GM23338 (cell line): ENCODE measurements at regions not wholly inside any gene's neighbourhood (a gene's known extent, or its start where the extent isn't known, plus 50 kb on each side); places are given as distances from the start of the nearest gene placed in this dataset.

Experiments
- ATAC-seq: fragments of 200-7000 bp; cut with Tn5 transposase; 3 replicates; pipeline ENCODE4 v1.9.1; 2020
- DNase-seq: peaks from one replicate; pipeline ENCODE4 v3.0.0-alpha.2; 2015; ENCODE audit warnings: low spot score
- H2AFZ ChIP-seq: fragments of 200-600 bp; sonication (generic); 2 replicates; pipeline ENCODE4 v1.8.0; 2016; ENCODE audit warnings: antibody characterized with exemption, mild to moderate bottlenecking, moderate library complexity
- H3F3A ChIP-seq: fragments of 200-600 bp; sonication (generic); replicated peaks from 2 replicates; pipeline ENCODE4 v1.8.0; 2017; ENCODE audit warnings: antibody characterized with exemption, mixed run types, low read depth
- H3K27ac ChIP-seq: fragments of 200-600 bp; sonication (generic); 2 replicates; pipeline ENCODE4 v1.6.1; 2016; ENCODE audit warnings: low read depth
- H3K27me3 ChIP-seq: fragments of 200-600 bp; sonication (generic); 2 replicates; pipeline ENCODE4 v1.8.0; 2016; ENCODE audit warnings: mild to moderate bottlenecking, mixed run types, moderate library complexity; ENCODE audit not compliant: insufficient read depth
- H3K36me3 ChIP-seq: fragments of 200-600 bp; sonication (generic); 2 replicates; pipeline ENCODE4 v1.8.0; 2016; ENCODE audit warnings: mild to moderate bottlenecking; ENCODE audit not compliant: insufficient read depth
- H3K4me1 ChIP-seq: fragments of 200-600 bp; sonication (generic); 2 replicates; pipeline ENCODE4 v1.8.0; 2016; ENCODE audit warnings: mild to moderate bottlenecking, moderate library complexity; ENCODE audit not compliant: insufficient read depth
- H3K4me2 ChIP-seq: fragments of 200-600 bp; sonication (generic); 2 replicates; pipeline ENCODE4 v1.7.1; 2017; ENCODE audit warnings: mixed run types
- H3K4me3 ChIP-seq: fragments of 200-600 bp; sonication (generic); 2 replicates; pipeline ENCODE4 v1.6.1; 2016; ENCODE audit warnings: mixed run types
- H3K79me2 ChIP-seq: fragments of 200-600 bp; sonication (generic); replicated peaks from 2 replicates; pipeline ENCODE4 v1.8.0; 2017; ENCODE audit warnings: mild to moderate bottlenecking; ENCODE audit not compliant: insufficient read depth
- H3K9me2 ChIP-seq: fragments of 200-600 bp; sonication (generic); 2 replicates; pipeline ENCODE4 v1.8.0; 2017; ENCODE audit not compliant: insufficient read depth
- H4K20me1 ChIP-seq: fragments of 200-600 bp; sonication (generic); replicated peaks from 2 replicates; pipeline ENCODE4 v1.8.0; 2017; ENCODE audit warnings: mild to moderate bottlenecking; ENCODE audit not compliant: insufficient read depth
- H3K27ac Mint-ChIP-seq: 2 replicates; pipeline ENCODE4 v1.8.0; 2020; ENCODE audit warnings: inconsistent platforms, mild to moderate bottlenecking, moderate library complexity, mixed read lengths
- H3K27me3 Mint-ChIP-seq: 3 replicates; pipeline ENCODE4 v1.8.0; 2022; ENCODE audit warnings: low read depth, mild to moderate bottlenecking, moderate library complexity, mixed read lengths, inconsistent platforms; ENCODE audit not compliant: insufficient read depth, poor library complexity
- H3K36me3 Mint-ChIP-seq: 3 replicates; pipeline ENCODE4 v1.8.0; 2021; ENCODE audit warnings: low read depth, mild to moderate bottlenecking, inconsistent platforms, moderate library complexity, mixed read lengths
- H3K4me1 Mint-ChIP-seq: 3 replicates; pipeline ENCODE4 v1.8.0; 2020; ENCODE audit warnings: mild to moderate bottlenecking, inconsistent platforms, mixed read lengths
- H3K4me3 Mint-ChIP-seq: 3 replicates; pipeline ENCODE4 v1.8.0; 2021; ENCODE audit warnings: moderate library complexity, mild to moderate bottlenecking, inconsistent platforms, mixed read lengths
- H3K9me3 Mint-ChIP-seq: 3 replicates; pipeline ENCODE4 v1.8.0; 2020; ENCODE audit warnings: moderate library complexity, mild to moderate bottlenecking, inconsistent platforms, mixed read lengths
- CREB1 ChIP-seq: fragments of 250-450 bp; sonication (Bioruptor Pico); IDR thresholded peaks from 2 replicates; pipeline ENCODE4 v1.5.0; 2020; ENCODE audit warnings: low read depth, mild to moderate bottlenecking, moderate library complexity
- EZH2 ChIP-seq: fragments of 200-600 bp; sonication (generic); IDR thresholded peaks from one replicate; pipeline ENCODE4 v1.8.0; 2017; ENCODE audit warnings: antibody characterized with exemption, mild to moderate bottlenecking, low read depth; ENCODE audit not compliant: unreplicated experiment
- JUNB ChIP-seq: IDR thresholded peaks from one replicate; pipeline ENCODE4 v1.6.1; 2016; ENCODE audit warnings: antibody characterized with exemption; ENCODE audit not compliant: unreplicated experiment
- NANOG ChIP-seq: IDR thresholded peaks from 2 replicates; pipeline ENCODE4 v1.6.1; 2016; ENCODE audit warnings: antibody characterized with exemption, borderline replicate concordance
- POLR2AphosphoS5 ChIP-seq: IDR thresholded peaks from 2 replicates; pipeline ENCODE4 v1.6.1; 2016; ENCODE audit warnings: antibody characterized with exemption, low read depth
- STAT1 ChIP-seq: IDR thresholded peaks from one replicate; pipeline ENCODE4 v1.6.1; 2016; ENCODE audit warnings: antibody characterized with exemption; ENCODE audit not compliant: unreplicated experiment
- ZNF114 ChIP-seq: fragments of 250-450 bp; sonication (Bioruptor Pico); IDR thresholded peaks from 2 replicates; pipeline ENCODE4 v1.5.0; 2020; ENCODE audit warnings: mild to moderate bottlenecking, moderate library complexity
- ZNF331 ChIP-seq: fragments of 250-450 bp; sonication (Bioruptor Pico); IDR thresholded peaks from 2 replicates; pipeline ENCODE4 v1.5.0; 2020; ENCODE audit warnings: low read depth, mild to moderate bottlenecking, moderate library complexity
- TF ChIP-seq, protein P1 (sequence below), 2 experiments: fragments of 200-600 bp in 1 of 2; sonication (generic) in 1 of 2; conservative IDR thresholded peaks; 2 replicates each; pipeline versions ENCODE4 v1.5.1 to v1.6.1; 2016 to 2017; ENCODE audit warnings: antibody characterized with exemption in 2 of 2, low read depth in 2 of 2, mild to moderate bottlenecking in 2 of 2, moderate library complexity in 1 of 2
- TF ChIP-seq, protein P2 (sequence below): fragments of 250-450 bp; sonication (Bioruptor Pico); IDR thresholded peaks from 2 replicates; pipeline ENCODE4 v1.5.0; 2020; ENCODE audit warnings: mild to moderate bottlenecking, moderate library complexity

DNA sequence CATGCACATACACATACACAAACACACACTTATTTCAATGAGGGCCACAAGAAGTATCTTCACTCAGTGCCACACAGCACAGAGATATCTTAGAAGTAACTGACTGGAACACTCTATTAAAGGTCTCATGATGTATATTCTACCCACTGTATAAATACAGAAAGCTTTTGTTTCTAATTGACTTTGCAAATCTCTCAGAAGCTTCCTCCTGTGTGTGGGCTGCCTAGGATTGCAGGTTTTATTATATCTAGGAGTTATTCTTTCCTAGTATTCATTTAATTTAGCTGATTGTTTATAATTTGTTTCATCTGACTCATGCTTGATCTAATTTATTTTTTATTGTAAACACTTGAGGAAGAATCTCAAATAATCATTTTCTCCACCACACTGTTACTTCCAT, 262.4 kb upstream of the ACTBL2 start (continued):
- TF ChIP-seq, protein P1, sequence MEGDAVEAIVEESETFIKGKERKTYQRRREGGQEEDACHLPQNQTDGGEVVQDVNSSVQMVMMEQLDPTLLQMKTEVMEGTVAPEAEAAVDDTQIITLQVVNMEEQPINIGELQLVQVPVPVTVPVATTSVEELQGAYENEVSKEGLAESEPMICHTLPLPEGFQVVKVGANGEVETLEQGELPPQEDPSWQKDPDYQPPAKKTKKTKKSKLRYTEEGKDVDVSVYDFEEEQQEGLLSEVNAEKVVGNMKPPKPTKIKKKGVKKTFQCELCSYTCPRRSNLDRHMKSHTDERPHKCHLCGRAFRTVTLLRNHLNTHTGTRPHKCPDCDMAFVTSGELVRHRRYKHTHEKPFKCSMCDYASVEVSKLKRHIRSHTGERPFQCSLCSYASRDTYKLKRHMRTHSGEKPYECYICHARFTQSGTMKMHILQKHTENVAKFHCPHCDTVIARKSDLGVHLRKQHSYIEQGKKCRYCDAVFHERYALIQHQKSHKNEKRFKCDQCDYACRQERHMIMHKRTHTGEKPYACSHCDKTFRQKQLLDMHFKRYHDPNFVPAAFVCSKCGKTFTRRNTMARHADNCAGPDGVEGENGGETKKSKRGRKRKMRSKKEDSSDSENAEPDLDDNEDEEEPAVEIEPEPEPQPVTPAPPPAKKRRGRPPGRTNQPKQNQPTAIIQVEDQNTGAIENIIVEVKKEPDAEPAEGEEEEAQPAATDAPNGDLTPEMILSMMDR (conservative IDR thresholded peaks at IDR 0.05; ENCODE audit: low read depth in 2 of 2) = no peak
- no peak for TF ChIP-seq JUNB
- TF ChIP-seq POLR2AphosphoS5 = no peak
- no peak for TF ChIP-seq STAT1
- TF ChIP-seq, protein P2, sequence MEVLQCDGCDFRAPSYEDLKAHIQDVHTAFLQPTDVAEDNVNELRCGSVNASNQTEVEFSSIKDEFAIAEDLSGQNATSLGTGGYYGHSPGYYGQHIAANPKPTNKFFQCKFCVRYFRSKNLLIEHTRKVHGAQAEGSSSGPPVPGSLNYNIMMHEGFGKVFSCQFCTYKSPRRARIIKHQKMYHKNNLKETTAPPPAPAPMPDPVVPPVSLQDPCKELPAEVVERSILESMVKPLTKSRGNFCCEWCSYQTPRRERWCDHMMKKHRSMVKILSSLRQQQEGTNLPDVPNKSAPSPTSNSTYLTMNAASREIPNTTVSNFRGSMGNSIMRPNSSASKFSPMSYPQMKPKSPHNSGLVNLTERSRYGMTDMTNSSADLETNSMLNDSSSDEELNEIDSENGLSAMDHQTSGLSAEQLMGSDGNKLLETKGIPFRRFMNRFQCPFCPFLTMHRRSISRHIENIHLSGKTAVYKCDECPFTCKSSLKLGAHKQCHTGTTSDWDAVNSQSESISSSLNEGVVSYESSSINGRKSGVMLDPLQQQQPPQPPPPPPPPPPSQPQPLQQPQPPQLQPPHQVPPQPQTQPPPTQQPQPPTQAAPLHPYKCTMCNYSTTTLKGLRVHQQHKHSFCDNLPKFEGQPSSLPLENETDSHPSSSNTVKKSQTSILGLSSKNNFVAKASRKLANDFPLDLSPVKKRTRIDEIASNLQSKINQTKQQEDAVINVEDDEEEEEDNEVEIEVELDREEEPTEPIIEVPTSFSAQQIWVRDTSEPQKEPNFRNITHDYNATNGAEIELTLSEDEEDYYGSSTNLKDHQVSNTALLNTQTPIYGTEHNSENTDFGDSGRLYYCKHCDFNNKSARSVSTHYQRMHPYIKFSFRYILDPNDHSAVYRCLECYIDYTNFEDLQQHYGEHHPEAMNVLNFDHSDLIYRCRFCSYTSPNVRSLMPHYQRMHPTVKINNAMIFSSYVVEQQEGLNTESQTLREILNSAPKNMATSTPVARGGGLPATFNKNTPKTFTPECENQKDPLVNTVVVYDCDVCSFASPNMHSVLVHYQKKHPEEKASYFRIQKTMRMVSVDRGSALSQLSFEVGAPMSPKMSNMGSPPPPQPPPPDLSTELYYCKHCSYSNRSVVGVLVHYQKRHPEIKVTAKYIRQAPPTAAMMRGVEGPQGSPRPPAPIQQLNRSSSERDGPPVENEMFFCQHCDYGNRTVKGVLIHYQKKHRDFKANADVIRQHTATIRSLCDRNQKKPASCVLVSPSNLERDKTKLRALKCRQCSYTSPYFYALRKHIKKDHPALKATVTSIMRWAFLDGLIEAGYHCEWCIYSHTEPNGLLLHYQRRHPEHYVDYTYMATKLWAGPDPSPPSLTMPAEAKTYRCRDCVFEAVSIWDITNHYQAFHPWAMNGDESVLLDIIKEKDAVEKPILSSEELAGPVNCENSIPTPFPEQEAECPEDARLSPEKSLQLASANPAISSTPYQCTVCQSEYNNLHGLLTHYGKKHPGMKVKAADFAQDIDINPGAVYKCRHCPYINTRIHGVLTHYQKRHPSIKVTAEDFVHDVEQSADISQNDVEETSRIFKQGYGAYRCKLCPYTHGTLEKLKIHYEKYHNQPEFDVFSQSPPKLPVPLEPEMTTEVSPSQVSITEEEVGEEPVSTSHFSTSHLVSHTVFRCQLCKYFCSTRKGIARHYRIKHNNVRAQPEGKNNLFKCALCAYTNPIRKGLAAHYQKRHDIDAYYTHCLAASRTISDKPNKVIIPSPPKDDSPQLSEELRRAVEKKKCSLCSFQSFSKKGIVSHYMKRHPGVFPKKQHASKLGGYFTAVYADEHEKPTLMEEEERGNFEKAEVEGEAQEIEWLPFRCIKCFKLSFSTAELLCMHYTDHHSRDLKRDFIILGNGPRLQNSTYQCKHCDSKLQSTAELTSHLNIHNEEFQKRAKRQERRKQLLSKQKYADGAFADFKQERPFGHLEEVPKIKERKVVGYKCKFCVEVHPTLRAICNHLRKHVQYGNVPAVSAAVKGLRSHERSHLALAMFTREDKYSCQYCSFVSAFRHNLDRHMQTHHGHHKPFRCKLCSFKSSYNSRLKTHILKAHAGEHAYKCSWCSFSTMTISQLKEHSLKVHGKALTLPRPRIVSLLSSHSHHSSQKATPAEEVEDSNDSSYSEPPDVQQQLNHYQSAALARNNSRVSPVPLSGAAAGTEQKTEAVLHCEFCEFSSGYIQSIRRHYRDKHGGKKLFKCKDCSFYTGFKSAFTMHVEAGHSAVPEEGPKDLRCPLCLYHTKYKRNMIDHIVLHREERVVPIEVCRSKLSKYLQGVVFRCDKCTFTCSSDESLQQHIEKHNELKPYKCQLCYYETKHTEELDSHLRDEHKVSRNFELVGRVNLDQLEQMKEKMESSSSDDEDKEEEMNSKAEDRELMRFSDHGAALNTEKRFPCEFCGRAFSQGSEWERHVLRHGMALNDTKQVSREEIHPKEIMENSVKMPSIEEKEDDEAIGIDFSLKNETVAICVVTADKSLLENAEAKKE (CRISPR knock-in tag) = no peak
- TF ChIP-seq ZNF114 (CRISPR knock-in tag) = no peak
- no peak for TF ChIP-seq NANOG
- no peak for TF ChIP-seq CREB1 (CRISPR knock-in tag)
- TF ChIP-seq EZH2 = no peak
- TF ChIP-seq ZNF331 = no peak

DNA sequence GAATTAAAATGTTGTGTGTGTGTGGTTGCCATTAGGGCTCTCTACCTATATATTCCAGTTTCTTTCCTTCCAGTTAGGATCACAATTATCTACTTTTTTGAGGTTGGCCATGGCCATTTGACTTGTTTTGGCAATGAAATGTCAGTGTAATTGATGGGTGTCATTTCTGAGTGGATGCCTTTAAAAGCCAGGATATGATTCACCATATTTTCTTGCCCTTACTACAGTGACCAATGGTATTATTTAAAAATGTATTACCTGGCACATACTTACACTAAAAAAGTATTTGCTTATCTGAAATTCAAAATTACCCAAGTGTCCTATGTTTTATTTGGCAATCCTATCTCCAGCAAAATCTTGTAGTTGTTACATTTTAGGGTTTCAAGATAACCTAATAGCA, 258.7 kb upstream of the ACTBL2 start:
- DNase-seq (no peak), ATAC-seq (no peak)
- no peak overlapping the region for H3K4me2 ChIP-seq
- no peak overlapping the region for H3K4me3 Mint-ChIP-seq
- peaks cover 12% of the 10 kb centered on the region; the same call in 2 of the 3 replicates for H3K4me1 Mint-ChIP-seq
- no peak overlapping the region for H3K27ac Mint-ChIP-seq
- no peaks in the 10 kb centered on the region for H3K27me3 Mint-ChIP-seq
- no peak for TF ChIP-seq STAT1
- no peaks in the 10 kb centered on the region; the same call in none of the 2 replicates for H3K4me1 ChIP-seq
- no peaks in the 10 kb centered on the region for H4K20me1 ChIP-seq
- no peaks in the 10 kb centered on the region for H3K36me3 ChIP-seq
- H3K27ac ChIP-seq = no peak overlapping the region
- H3K9me2 ChIP-seq = no peaks in the 10 kb centered on the region; the same call in 1 of the 2 replicates
- H3K4me3 ChIP-seq = no peak overlapping the region
- H2AFZ ChIP-seq = no peak overlapping the region
- H3K36me3 Mint-ChIP-seq = no peaks in the 10 kb centered on the region
- H3K27me3 ChIP-seq = no peaks in the 10 kb centered on the region
- H3F3A ChIP-seq = no peaks in the 10 kb centered on the region
- no peaks in the 10 kb centered on the region for H3K9me3 Mint-ChIP-seq
- no peaks in the 10 kb centered on the region for H3K79me2 ChIP-seq
